PC-9 (cell line): ENCODE measurements at regions not wholly inside any gene's neighbourhood (a gene's known extent, or its start where the extent isn't known, plus 50 kb on each side); places are given as distances from the start of the nearest gene placed in this dataset.

Experiments used
- CTCF ChIP-seq: fragments of 200-600 bp; sonication (generic); conservative IDR thresholded peaks from 2 replicates; pipeline ENCODE4 v1.6.1; 2017; ENCODE audit warnings: mixed run types, antibody characterized with exemption, mild to moderate bottlenecking, moderate library complexity
- EZH2 ChIP-seq: fragments of 200-600 bp; sonication (generic); IDR thresholded peaks from 2 replicates; pipeline ENCODE4 v1.8.0; 2017; ENCODE audit warnings: antibody characterized with exemption, low read depth

GRCh38 chr4:62324215-62324614 lies 1124.1 kb downstream of the ADGRL3 start:
- no peak for TF ChIP-seq CTCF
- no peak for TF ChIP-seq EZH2
